Stimulated activated CD8-positive, alpha-beta memory T cell treated with anti-CD3 and anti-CD28 coated beads, Interleukin-4, amount 100 ng/mL, for 24 hours (primary cell): ENCODE measurements at regions not wholly inside any gene's neighbourhood (a gene's known extent, or its start where the extent isn't known, plus 50 kb on each side); places are given as distances from the start of the nearest gene placed in this dataset.

Experiments
- DNase-seq: peaks from one replicate; pipeline ENCODE4 v3.0.0-alpha.2; 2020; ENCODE audit warnings: low read depth

DNA sequence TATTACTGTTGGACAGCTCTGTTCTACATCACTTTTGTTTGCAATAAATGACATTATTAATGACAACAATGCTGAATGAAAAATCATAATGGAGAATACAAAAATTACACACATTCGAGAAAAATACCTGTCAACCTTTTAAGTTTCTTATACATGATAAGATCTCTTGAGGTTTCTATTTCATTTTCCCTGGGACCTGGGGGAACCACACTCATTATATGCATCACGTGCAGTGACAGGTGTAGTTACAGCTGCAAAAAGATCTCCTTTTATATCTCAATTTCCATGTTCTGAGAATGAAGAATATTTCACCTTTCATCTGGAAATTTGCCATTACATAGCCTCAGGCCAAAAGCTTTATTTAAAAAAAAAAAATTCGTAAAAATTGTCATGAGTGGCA lies 1347.0 kb upstream of the AGA start:
- no peak for DNase-seq

- DNase-seq = no peak
Observed at GRCh38 chr4:178799204-178799603, 1357.0 kb upstream of the AGA start.

DNA sequence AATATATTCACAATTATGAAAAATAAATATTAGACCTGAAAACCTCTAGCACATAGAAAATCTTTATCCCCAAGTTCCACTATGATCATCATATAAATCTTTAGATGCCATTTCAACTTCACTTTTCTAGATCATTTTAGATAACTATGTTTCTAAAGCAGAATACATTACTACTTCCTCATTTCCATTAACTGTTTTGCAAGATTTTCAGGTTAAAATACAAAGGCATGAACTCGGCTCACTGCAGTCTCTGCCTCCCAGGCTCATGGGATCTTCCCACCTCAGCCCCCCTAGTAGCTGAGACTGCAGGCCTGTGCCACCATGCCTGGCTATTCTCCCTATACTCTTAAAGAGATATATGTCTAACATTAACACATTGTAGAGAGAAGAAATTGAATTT lies 1365.9 kb upstream of the AGA start:
- DNase-seq = no peak

DNA sequence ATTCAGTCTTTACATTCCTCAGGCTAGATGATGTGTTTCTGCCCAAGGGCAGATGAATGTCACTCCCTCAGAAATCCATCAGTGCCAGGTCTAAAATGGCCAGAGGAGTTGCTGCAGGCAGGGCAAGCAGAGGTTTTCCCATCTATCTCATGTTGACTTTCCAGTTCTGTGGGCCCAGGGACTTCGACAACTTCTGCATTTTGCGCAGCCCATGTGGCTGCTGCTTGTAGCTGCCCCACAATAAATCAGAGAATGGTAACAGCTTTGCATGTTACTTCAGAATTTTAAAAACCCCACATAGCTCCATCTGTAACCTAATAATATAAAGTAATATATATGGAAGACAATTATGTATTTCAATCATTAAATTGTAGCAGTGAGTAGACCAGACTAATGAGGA lies 1367.7 kb upstream of the AGA start:
- no peak for DNase-seq

DNA sequence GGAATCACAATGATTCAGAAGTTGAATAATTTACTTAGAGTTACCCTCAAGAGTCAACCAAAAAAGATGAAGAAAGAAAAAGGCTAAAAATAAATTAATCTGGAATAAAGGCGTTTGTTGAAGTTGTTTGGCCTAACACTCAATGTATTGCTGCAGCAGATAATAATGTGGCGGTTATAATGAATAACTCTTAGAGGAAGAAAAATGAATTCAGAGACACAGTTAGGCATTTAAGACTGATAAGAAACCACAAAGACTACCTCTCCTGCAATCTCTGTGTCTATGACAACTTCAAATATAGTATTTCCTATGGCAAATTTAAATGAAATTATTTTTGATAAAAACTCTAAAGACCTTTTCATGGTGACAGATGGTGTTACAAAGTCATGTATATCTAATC lies 1369.1 kb upstream of the AGA start:
- DNase-seq = no peak

DNA sequence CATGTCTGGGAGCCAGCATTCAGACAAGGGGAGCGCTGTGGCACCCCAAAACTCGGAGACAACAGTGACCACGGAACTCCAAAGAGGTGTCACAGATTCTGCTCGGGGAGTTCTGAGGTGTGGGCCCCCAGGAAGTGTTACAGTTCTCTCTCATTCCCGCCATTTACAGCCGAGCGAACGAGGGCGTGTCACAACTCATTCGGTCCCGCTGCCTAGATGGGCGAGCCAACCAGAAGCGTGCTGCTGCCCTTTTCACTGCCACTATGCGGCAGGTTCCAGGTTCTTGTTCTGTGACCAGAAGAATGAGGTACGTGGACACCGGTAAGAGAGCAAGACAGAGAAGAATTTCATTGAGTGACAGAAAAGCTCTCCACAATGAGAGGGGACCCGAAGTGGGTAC lies 1370.6 kb upstream of the AGA start:
- no peak for DNase-seq

GRCh38 chr4:178814908-178815307 lies 1372.7 kb upstream of the AGA start:
- no peak for DNase-seq

DNA sequence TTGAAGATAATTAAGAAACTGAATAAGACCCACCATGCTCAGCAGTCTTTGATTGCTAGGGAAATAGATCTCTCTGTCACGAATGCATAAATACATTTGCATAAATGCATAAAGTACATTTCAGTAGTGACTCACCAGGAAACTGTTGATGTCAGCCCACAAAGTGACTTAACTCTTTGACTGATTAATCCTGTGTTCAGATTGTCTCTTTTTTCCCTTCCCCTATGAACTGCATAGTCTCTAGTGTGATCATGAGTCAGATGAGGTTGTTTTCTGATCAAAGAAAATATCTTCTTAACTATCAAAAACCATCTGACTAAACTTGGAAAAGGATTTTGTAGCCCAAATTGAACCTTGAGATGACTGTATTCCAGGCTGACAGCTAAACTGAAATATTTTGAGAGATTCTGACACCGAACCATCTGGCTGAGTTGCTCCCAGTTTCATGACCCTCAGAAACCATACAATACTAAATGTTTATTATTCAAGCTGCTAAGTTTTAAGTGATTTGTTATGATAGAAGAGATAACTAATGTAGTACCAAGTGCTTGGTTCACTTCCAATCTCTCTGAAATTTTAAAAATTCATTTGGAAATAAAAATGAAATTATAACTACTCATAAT lies 1381.5 kb upstream of the AGA start:
- no peak for DNase-seq

GRCh38 chr4:178836865-178837264 lies 1394.6 kb upstream of the AGA start:
- DNase-seq = no peak

DNA sequence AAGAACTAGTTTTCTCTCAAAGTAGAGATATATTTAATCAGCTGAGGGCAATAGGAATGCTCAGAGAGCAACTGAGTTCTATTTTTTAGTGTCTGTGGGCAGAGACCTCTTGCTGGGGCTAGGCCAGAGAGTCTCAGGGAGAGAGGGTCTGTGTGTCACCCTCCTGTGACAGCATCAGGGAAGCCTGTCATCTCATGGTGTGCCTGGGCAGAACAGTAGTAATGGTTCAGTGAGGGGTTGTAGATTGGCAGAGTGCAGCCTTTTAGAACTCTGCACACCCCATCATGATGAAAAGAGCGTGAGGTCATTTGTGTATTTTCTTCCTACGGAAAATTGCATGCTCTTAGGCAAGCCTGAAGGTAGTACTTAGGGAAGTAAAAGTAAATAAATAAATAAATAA lies 1396.5 kb upstream of the AGA start:
- no peak for DNase-seq

GRCh38 chr4:178856139-178856800 lies 1414.0 kb upstream of the AGA start:
- no peak for DNase-seq

GRCh38 chr4:178871476-178871875 lies 1429.2 kb upstream of the AGA start:
- no peak for DNase-seq

- DNase-seq = no peak
Observed at GRCh38 chr4:178881937-178882336, 1439.7 kb upstream of the AGA start.

DNA sequence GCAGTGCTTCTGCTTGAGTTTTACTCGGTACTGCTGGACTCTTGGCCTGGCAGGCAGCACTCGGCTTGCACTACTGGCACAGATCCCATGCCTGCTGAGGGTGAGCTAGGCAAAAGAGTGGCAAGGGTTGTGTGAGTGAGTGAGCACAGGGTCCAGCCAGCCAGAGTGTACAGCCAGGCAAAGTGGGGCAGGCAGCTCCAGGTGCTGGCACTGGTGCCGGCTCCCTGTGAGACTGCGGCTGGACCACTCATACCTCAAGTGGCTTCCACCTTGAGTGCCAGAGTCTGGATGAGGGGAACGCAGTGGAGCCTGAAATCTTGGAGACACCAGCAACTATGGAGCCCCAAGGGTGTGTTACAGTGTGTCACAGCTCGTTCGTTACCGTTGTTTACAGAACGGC lies 1451.9 kb upstream of the AGA start:
- no peak for DNase-seq

GRCh38 chr4:178899084-178899483 lies 1456.8 kb upstream of the AGA start:
- no peak for DNase-seq

- DNase-seq = no peak
Observed at GRCh38 chr4:178917756-178918155, 1475.5 kb upstream of the AGA start.

GRCh38 chr4:178937130-178937529 lies 1494.9 kb upstream of the AGA start:
- DNase-seq = no peak

GRCh38 chr4:178941975-178942374 lies 1499.7 kb upstream of the AGA start:
- DNase-seq = no peak

DNA sequence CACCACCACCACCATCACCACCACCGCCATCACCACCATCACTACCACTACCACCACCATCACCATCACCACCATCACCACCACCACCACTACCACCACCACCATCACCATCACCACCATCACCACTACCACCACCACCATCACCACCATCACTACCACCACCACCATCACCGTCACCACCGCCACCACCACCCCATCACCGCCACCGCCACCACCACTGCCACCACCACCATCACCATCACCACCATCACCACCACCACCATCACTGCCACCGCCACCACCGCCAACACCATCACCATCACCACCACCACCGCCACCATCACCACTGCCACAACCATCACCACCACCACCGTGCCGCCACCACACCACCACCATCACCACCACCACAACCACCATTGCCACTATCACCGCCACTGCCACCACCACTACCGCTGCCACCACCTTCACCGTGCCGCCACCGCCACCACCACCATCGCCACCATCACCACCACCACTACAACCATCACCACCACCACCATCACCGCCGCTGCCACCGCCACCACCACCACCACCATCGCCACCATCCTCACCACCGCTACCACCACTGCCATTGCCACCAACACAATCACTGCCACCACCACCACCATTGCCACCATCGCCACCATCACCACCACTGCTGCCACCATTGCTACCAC lies 1511.3 kb upstream of the AGA start:
- no peak for DNase-seq

- no peak for DNase-seq
Observed at GRCh38 chr4:178955614-178956013, 1513.4 kb upstream of the AGA start.

DNA sequence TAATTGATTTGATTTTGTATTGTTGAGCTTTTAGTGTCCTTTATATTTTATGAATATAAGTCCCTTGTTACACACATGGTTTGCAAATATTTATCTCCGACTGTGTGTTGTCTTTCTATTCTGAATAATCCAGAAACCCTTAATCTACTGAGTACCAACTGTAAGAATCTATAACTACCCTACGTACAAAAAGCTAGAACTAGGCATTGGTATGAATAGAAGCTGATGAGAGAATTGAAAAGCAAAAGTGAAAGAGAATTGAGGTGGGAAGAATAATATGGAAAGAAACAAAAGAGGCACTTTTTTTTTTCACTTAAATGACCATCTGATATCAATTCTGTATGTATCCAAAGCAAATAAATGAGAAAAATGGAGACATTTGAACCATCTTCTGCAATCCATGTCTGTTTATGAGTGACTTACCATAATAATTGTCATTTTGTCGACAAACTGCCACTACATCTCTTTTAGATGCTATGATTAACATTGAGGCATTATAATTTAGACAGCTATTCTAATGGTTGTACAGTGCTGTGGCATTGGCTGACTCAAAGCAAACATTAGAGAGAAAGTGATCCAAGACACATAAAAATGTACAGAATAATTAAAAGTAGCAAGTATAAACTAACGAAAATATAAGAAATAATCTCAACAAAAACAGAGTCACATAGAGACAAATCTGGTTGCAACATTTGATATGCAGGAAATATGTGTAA lies 1516.6 kb upstream of the AGA start:
- no peak for DNase-seq

- no peak for DNase-seq
Observed at GRCh38 chr4:178963446-178964045, 1521.3 kb upstream of the AGA start.

GRCh38 chr4:178966644-178967043 lies 1524.4 kb upstream of the AGA start:
- no peak for DNase-seq
